Keratinocyte (primary cell): ENCODE measurements at regions not wholly inside any gene's neighbourhood (a gene's known extent, or its start where the extent isn't known, plus 50 kb on each side); places are given as distances from the start of the nearest gene placed in this dataset.

ENCODE experiments used
- CTCF ChIP-seq, 3 experiments: IDR thresholded peaks in 1 of 3; conservative IDR thresholded peaks in 1 of 3; optimal IDR thresholded peaks in 1 of 3; 2 replicates in 2 of 3; 3 replicates in 1 of 3; pipeline versions ENCODE3 to v1.5.1; 2011; ENCODE audit warnings: low read length in 3 of 3, mild to moderate bottlenecking in 3 of 3, moderate library complexity in 2 of 3, control low read depth in 1 of 3, inconsistent platforms in 1 of 3; ENCODE audit not compliant: insufficient read depth in 2 of 3; ENCODE audit errors: extremely low read depth in 1 of 3
- EZH2 ChIP-seq: IDR thresholded peaks from one replicate; pipeline ENCODE4 v1.6.1; 2012; ENCODE audit warnings: inconsistent platforms, mild to moderate bottlenecking, low read length, moderate library complexity

- no peak for TF ChIP-seq CTCF (optimal IDR thresholded peaks at IDR 0.05 in 1 of 3, IDR thresholded peaks at IDR 0.05 in 1 of 3, conservative IDR thresholded peaks at IDR 0.05 in 1 of 3; ENCODE audit: extremely low read depth in 1 of 3, insufficient read depth in 2 of 3, low read length in 3 of 3)
- TF ChIP-seq EZH2, result no peak
Observed at GRCh38 chr9:75718677-75719076, 171.8 kb upstream of the PCSK5 start.
